ENCODE measurements at regions not wholly inside any gene's neighbourhood (a gene's known extent, or its start where the extent isn't known, plus 50 kb on each side); places are given as distances from the start of the nearest gene placed in this dataset.

- TF ChIP-seq ZNF274 (IDR thresholded peaks at IDR 0.05; ENCODE audit: low read depth, low read length) (no peak), YY1 (IDR thresholded peaks at IDR 0.05; ENCODE audit: insufficient read depth, insufficient read length) (no peak), SUZ12 (IDR thresholded peaks at IDR 0.05; ENCODE audit: extremely low read depth, insufficient read depth, insufficient read length) (no peak)
Measured at GRCh38 chr13:91272235-91272777, 75.2 kb upstream of the MIR17HG start.
